GM12873 (cell line): ENCODE measurements at regions not wholly inside any gene's neighbourhood (a gene's known extent, or its start where the extent isn't known, plus 50 kb on each side); places are given as distances from the start of the nearest gene placed in this dataset.

Source experiments
- TF ChIP-seq, protein P1 (sequence below): IDR thresholded peaks from 2 replicates; pipeline ENCODE4 v1.5.1; 2012; ENCODE audit warnings: low read depth, mild to moderate bottlenecking, moderate library complexity, low read length, control low read depth; ENCODE audit not compliant: insufficient read depth; ENCODE audit errors: missing control alignments

DNA sequence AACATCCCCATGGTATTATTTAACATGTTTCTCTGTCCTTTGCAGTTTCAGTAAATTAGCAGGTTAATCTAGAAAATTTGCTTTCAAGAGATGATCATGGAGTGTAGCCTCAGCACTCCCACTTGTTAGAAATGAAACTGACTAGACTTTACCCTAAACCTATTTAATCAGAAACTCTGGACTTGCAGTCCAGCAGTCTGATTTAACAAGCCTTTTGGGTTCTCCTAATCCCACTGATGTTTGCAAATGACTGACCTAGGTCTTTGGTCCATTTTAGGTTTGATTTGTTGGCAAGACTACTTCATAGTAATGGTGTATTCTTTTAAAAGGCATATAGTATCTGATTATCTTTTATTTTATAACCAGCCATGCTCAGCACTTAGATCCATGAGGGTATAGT lies 55.5 kb upstream of the SLC25A13 start:
- TF ChIP-seq, protein P1, sequence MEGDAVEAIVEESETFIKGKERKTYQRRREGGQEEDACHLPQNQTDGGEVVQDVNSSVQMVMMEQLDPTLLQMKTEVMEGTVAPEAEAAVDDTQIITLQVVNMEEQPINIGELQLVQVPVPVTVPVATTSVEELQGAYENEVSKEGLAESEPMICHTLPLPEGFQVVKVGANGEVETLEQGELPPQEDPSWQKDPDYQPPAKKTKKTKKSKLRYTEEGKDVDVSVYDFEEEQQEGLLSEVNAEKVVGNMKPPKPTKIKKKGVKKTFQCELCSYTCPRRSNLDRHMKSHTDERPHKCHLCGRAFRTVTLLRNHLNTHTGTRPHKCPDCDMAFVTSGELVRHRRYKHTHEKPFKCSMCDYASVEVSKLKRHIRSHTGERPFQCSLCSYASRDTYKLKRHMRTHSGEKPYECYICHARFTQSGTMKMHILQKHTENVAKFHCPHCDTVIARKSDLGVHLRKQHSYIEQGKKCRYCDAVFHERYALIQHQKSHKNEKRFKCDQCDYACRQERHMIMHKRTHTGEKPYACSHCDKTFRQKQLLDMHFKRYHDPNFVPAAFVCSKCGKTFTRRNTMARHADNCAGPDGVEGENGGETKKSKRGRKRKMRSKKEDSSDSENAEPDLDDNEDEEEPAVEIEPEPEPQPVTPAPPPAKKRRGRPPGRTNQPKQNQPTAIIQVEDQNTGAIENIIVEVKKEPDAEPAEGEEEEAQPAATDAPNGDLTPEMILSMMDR, result no peak
